ENCODE measurements at regions not wholly inside any gene's neighbourhood (a gene's known extent, or its start where the extent isn't known, plus 50 kb on each side); places are given as distances from the start of the nearest gene placed in this dataset.

DNA sequence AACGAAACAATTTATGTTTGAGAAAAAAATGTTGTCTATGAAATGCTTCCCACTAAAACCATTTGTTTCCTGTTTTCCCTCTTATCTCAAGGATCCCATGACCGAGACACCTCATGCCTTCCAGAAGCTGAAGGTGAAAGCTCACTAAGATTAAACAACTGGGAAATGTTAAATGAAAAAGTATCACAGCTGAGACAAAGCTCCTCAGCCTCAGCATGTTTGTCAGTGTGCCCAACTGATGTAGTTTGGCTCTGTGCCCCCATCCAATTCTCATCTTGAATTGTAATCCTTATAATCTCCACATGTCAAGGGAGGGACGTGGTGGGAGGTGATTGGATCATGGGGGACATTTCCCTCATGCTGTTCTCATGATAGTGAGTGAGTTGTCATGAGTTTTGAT is 327.3 kb downstream of the HTR7 start:
- no peak for DNase-seq

DNA sequence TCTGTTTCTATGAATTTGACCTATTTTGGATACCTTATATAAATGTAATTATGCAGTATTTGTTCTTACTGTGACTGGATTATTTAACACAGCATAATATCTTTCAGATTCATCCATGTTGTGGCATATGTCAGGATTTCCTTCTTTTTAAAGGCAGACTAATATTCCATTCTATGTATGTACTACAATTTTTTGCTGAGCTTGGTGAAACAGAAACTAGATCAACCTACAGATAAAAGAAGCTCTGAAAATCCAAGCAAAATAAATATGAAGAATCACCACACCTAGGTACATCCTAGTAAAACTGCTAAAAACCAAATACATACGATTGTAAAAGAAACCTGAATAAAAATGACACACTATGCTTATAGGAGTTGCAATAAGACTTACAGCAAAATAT is 300.5 kb downstream of the HTR7 start:
- DNase-seq = no peak

DNA sequence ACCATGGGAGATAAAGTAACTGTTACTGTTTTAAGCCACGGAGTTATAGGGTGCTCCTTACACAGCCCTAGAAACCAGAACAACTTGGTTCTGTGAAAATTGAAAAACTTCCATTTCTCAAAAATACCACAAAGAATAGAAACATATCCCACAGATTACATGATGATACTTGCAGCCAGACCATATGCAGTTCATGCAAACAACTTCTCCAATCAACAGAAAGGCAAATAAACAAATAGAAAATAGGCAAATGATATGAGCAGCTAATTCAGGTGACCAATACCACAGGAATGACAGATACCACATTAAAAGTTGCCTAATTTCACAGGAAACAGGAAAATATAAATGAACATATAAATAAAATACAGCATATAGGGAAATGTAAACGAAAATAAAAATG is 297.5 kb downstream of the HTR7 start:
- no peak for DNase-seq

- DNase-seq = no peak
These were observed 296.2 kb downstream of the HTR7 start for GRCh38 chr10:90561666-90562065.

- DNase-seq = no peak
These were observed 286.2 kb downstream of the HTR7 start for GRCh38 chr10:90571481-90572258.

DNA sequence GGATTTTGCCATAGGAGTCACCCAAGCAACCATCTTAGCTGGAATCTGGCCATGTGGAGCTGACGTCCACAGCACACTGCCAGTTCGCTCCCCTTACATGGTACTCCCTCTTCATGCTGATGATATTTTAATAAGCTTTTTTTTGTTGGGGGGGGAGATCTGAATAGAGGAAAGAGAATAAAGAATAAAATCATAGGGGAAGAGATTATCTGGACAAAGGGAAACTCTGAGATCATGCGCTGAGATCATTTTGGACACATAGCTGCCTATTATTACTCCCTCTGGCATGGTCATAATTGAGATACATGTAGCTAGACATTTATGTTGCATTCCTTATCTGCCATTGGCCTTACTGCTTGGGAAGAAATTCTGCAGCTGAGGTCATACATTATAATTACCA is 282.7 kb downstream of the HTR7 start:
- no peak for DNase-seq

- no peak for DNase-seq
These were observed 280.3 kb downstream of the HTR7 start for GRCh38 chr10:90577569-90577968.

- DNase-seq = no peak
These were observed 278.1 kb downstream of the HTR7 start for GRCh38 chr10:90579602-90580242.

DNA sequence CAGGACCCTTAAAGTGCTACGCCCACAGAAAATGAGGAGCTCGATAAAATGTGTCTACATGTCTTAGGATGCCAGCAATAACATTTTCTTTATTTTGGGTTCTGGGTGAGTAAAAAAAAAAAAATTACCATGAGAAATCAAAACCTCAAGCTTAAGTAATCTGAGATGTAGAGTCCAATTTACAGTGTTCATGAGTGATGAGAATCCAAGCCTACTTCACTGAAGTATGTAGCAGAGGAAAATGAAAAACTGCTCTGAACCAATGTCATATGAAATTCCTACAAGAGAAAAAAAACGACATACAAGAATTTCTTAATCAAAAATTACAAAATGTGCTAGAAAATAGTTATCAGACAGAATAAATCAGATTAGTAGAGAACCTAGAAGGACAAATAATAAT is 274.4 kb downstream of the HTR7 start:
- no peak for DNase-seq

DNA sequence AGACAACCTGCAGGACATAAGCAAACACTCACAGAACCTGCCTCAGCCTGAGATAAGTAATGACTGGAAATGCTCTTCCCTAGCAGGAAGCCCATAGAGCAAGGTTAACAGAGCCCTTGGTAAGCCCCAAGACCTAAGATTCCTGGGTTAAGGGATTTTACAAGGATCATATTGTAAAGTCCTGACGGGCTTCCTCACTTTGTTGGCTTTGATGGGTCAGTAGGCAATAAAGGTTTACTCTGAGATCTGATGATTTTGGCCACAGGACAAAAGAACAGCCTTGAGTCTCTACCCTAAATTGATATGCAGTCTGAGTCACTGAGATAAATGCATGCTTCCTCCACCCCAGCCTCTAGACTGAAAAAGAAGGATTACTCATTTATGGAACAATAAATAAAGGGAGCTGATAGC is 270.8 kb downstream of the HTR7 start:
- DNase-seq = no peak

DNA sequence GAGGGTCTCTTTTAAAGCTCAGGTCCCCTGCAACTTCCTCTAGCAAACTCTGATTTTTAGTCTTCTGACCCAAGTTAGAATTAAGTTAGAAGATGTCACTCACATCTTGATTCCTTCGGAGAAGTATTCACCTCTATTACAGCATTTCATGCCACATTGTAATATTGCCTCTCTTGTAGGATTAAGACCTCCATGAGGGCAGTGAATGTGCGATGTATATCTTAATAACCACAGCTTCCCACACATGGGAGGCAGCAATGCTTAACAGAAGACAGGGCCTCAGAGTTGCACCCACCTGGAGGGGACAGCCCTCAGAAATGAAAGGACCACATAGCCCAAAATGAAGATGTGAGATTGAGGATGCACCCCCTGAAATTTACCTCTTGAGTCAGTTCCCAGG is 270.3 kb downstream of the HTR7 start:
- no peak for DNase-seq

- no peak for DNase-seq
These were observed 269.6 kb downstream of the HTR7 start for GRCh38 chr10:90588222-90588621.

- no peak for DNase-seq
These were observed 268.0 kb downstream of the HTR7 start for GRCh38 chr10:90589825-90590224.

DNA sequence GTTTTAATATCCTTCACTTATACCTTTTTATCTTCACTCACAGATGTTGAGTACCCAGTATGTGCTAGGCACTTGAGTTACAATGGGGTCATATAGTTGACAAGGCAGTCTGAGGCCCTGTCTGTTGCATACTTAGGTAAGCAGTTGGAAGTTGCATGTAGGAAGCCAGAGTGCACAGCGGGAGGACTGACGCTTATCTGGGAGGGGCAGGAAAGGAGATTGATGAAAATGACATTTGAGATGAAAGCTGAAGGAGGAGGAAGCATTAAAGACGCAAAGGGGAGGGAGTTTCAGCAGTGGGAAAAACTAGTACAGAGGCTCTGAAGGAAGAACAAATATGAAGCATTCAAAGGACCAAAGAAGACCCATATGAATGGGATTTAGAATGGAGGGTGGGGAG is 266.2 kb downstream of the HTR7 start:
- DNase-seq = no peak

- no peak for DNase-seq
These were observed 265.1 kb downstream of the HTR7 start for GRCh38 chr10:90592638-90593302.

DNA sequence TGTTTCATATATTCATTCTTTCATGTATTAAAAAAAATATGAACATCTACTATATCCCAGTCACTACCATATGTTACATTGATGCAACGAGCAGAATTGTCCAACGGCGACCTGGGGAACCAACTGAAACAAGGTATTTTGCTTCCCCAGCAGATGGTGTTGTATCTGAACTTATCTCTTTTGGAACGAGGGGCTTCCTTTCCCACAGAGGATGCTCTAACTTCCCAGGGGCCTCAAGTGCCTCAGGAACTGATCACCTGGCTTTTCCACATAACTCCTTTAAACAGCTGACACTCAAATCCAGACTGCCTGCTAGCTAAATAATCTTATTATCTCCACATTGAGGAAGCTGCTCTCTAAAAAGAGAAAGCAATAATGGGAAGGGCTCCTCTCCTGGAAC is 259.3 kb downstream of the HTR7 start:
- no peak for DNase-seq

DNA sequence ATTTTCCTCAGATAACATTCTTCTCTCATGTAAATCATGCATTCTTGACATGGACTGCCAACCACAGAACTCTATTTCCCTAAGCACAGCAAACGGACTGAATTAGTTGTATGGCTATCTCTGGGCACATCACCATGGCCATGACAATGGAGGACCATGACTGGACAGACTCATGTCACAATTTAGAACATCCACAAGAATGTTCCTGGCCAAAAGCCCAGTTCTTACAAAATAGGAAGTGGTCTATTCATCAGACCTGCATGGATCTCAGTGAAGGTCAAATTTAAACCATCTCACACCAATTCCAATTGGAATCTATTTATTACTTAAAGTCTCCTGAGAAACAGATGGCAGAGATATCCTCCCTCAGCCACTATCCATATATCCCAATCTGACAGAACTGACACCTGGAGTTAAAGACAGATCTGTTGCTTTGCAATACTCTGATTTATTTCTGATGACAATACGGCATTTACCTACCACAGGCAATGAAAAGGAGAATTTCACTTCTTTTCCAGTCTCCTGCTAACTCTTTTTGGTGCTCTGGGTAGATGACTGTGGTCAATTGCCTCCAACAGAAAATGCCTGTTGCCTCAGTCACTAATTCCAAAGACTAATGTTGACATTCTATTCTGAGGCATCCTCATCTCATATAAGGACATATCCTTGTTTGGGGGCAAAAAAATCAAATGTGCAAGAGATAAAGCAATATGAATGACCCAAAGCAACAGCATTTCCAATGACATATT is 254.8 kb downstream of the HTR7 start:
- DNase-seq = no peak

DNA sequence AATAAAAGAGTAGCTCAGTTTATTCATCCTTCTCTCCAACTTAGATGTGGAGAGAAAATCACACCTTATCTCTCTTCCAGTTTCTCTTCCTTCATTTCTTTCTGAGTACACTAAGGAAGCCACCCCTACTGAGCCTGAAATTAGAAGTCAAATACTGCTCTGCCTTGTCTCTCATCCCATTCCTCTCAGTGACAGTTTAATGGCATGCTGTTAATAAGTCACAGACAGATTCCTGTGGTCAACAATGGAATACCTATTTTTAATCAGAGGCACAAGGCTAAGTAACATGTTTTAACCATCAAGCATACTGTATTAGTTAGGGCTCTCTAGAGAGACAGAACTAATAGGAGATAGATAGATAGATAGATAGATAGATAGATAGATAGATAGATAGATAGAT is 253.2 kb downstream of the HTR7 start:
- DNase-seq = no peak

GRCh38 chr10:90605506-90605905 is 252.3 kb downstream of the HTR7 start:
- no peak for DNase-seq

DNA sequence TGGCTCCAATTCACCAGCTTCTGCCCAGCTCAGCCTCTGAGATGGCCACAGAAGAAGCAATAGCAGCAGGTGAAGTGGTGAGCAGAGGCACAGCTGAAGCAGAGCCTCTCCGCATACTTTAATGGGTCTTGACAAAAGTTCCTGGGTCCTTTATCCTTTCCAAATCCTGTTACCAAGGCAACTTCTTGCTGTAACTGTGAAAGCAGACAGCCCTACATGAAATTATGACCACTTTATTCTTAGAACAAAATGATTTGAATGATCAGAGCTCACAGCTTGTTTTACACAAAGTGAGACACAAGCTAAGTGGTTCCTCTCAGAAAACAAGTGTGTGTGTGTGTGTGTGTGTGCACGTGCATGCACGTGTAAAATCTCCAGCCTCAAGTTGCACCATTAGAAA is 245.6 kb downstream of the HTR7 start:
- no peak for DNase-seq

GRCh38 chr10:90614631-90615030 is 243.2 kb downstream of the HTR7 start:
- DNase-seq = no peak

DNA sequence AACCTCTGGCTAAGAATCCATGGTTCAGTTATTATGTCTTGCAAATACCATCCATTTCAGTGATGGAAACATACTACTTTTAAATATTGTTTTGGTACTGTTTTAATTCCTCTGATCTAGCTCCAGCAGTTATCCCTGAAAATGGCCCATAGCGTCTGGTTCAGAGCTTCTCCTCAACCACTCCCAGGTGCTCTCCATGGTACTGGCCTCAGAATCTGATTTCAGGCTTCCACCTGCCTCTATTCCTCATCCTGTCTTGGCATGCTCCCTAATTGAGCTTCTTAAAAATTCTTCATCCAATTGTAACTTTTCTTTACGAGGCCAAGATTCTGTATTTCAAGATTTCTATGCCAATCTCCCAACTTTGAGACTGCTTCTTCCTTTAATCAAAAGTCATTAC is 236.3 kb downstream of the HTR7 start:
- DNase-seq = no peak

GRCh38 chr10:90635111-90635765 is 222.6 kb downstream of the HTR7 start:
- DNase-seq = no peak
